Ureter (tissue), 1 donor: ENCODE measurements at regions not wholly inside any gene's neighbourhood (a gene's known extent, or its start where the extent isn't known, plus 50 kb on each side); places are given as distances from the start of the nearest gene placed in this dataset.
"Not testable (repeated sequence)": the region's sequence is repeated elsewhere in the genome, so short reads cannot be mapped to it uniquely, and the experiment has no call there.

Experiments
- DNase-seq: peaks from one replicate; pipeline ENCODE4 v3.0.0-alpha.2; 2020; ENCODE audit warnings: low spot score
- donor health status: DM: yes; HTN: yes; CAD: no.

- no peak for DNase-seq
Observed at GRCh38 chr10:85448716-85449115, 917.9 kb downstream of the GRID1 start.

GRCh38 chr10:85454386-85454785 lies 912.2 kb downstream of the GRID1 start:
- DNase-seq, result no peak

- DNase-seq, result no peak
Observed at GRCh38 chr10:85457191-85457590, 909.4 kb downstream of the GRID1 start.

GRCh38 chr10:85458324-85458723 lies 908.3 kb downstream of the GRID1 start:
- DNase-seq, result no peak

GRCh38 chr10:85459906-85460305 lies 906.7 kb downstream of the GRID1 start:
- DNase-seq, result no peak

- DNase-seq, result no peak
Observed at GRCh38 chr10:85464336-85464735, 902.3 kb downstream of the GRID1 start.

- DNase-seq, result no peak
Observed at GRCh38 chr10:85477979-85478378, 888.6 kb downstream of the GRID1 start.

GRCh38 chr10:85490431-85490830 lies 876.2 kb downstream of the GRID1 start:
- no peak for DNase-seq

GRCh38 chr10:85491652-85492051 lies 874.9 kb downstream of the GRID1 start:
- no peak for DNase-seq

- DNase-seq, result no peak
Observed at GRCh38 chr10:85492684-85493083, 873.9 kb downstream of the GRID1 start.

- DNase-seq, result no peak
Observed at GRCh38 chr10:85493703-85494102, 872.9 kb downstream of the GRID1 start.

- not testable (repeated sequence) for DNase-seq
Observed at GRCh38 chr10:85504641-85505040, 862.0 kb downstream of the GRID1 start.

GRCh38 chr10:85508159-85508558 lies 858.4 kb downstream of the GRID1 start:
- DNase-seq, result no peak

GRCh38 chr10:85510682-85511081 lies 855.9 kb downstream of the GRID1 start:
- no peak for DNase-seq

GRCh38 chr10:85513436-85513835 lies 853.2 kb downstream of the GRID1 start:
- no peak for DNase-seq

GRCh38 chr10:85515316-85515715 lies 851.3 kb downstream of the GRID1 start:
- DNase-seq, result no peak

GRCh38 chr10:85524001-85524666 lies 842.5 kb downstream of the GRID1 start:
- DNase-seq, result no peak

GRCh38 chr10:85527616-85528317 lies 838.8 kb downstream of the GRID1 start:
- DNase-seq, result no peak

GRCh38 chr10:85528318-85528652 lies 838.3 kb downstream of the GRID1 start:
- DNase-seq, result no peak

- no peak for DNase-seq
Observed at GRCh38 chr10:85531706-85532105, 834.9 kb downstream of the GRID1 start.

GRCh38 chr10:85532773-85533172 lies 833.8 kb downstream of the GRID1 start:
- no peak for DNase-seq

- no peak for DNase-seq
Observed at GRCh38 chr10:85535926-85536325, 830.7 kb downstream of the GRID1 start.

GRCh38 chr10:85537561-85537960 lies 829.0 kb downstream of the GRID1 start:
- no peak for DNase-seq

GRCh38 chr10:85538601-85539000 lies 828.0 kb downstream of the GRID1 start:
- no peak for DNase-seq
